ENCODE measurements at regions not wholly inside any gene's neighbourhood (a gene's known extent, or its start where the extent isn't known, plus 50 kb on each side); places are given as distances from the start of the nearest gene placed in this dataset.

DNA sequence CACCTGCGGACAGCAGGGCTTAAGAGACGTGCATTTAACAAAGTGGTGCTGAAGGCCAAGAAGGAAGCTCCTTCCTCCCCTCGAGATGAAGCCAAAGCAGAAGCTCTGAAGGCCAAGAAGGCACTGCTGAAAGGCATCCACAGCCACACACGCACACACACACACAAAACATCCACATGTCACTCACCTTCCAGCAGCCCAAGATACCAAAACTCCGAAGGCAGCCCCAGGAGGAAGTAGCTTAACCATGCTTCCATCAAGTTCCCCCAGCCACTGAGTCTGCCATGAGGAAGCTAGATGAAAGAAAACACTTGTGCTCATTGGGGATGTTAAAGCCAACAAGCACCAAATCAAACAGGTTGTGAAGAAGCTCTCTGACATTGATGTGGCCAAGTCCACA, 175.7 kb upstream of the POU3F3 start:
- TF ChIP-seq, protein P1, sequence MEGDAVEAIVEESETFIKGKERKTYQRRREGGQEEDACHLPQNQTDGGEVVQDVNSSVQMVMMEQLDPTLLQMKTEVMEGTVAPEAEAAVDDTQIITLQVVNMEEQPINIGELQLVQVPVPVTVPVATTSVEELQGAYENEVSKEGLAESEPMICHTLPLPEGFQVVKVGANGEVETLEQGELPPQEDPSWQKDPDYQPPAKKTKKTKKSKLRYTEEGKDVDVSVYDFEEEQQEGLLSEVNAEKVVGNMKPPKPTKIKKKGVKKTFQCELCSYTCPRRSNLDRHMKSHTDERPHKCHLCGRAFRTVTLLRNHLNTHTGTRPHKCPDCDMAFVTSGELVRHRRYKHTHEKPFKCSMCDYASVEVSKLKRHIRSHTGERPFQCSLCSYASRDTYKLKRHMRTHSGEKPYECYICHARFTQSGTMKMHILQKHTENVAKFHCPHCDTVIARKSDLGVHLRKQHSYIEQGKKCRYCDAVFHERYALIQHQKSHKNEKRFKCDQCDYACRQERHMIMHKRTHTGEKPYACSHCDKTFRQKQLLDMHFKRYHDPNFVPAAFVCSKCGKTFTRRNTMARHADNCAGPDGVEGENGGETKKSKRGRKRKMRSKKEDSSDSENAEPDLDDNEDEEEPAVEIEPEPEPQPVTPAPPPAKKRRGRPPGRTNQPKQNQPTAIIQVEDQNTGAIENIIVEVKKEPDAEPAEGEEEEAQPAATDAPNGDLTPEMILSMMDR (IDR thresholded peaks at IDR 0.05), result no peak
- TF ChIP-seq POLR2A (IDR thresholded peaks at IDR 0.05), result no peak
